ENCODE measurements at regions not wholly inside any gene's neighbourhood (a gene's known extent, or its start where the extent isn't known, plus 50 kb on each side); places are given as distances from the start of the nearest gene placed in this dataset.

DNA sequence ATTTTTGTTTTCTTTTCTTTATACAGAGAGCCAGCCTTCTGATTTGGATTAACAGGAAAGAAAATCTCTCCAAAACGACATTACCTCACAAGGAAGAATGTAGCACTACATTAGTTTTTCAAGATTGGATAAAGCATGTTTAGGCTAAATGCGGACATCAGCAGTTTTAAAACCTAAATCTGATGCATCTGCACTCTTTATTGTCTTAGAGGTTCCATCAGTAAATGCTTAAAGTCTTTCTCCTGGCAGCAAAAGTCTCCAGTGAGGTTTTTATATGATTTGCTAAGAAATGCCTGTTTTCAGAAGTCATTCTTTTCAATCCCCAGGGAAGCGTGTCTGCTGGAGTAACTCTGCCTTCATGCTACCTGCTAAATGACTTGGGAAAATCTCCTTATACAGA lies 912.9 kb upstream of the INTU start:
- DNase-seq: no peak

DNA sequence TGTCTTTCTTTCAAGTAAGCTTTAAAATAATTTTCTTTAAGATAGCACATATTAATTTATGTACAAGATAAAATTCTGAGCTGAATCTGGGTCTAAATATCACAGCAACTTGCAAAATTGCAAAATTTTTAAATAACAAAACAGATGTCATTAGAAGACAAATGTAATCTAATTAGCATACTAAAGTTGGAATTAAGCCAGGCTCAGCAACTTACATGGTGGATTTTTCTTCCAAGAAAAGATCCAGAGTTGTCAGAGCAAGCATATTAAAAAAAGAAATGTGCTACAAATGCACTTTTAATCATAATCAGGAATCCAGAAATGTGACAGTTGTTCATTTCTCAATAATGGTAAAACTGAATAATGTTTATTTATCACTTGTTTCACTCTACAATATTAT lies 906.9 kb upstream of the INTU start:
- DNase-seq: no peak

DNA sequence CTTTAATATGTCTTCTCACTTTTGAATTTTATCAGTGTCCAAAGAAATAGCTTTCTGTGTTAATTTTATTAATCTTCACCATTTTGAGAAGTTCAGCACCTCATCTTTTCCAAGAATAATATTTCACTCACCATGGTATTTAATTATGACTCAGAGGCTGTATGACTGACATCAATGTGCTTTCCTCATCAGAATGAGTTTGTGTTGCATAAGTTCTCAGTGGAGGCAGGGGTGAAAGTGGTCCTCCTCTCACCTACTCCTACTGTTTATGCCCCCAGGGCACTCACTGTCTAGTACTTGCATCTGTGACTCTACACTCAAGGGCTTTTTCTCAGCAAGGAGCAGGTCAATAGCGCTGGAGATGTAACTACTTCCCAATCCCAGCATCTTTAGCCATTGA lies 905.3 kb upstream of the INTU start:
- no peak for DNase-seq

DNA sequence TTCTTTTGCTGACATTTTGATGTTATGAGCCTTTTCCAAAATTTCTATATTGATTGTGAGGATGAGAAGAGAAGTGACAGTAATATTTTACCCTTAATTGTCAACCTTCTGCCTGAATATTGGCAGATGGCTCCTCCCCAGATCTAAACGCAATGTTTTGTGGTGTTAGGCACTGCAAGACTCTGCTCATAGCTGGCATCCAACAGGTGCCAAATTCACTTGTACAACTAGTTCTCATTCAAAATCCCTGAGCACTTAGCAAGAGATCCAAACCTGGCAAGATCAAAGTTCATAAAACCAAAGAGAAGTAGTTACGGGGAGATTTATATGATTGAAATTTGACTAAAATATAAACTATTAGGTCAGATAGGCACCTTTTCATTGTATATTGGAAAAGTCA lies 901.7 kb upstream of the INTU start:
- DNase-seq: no peak

DNA sequence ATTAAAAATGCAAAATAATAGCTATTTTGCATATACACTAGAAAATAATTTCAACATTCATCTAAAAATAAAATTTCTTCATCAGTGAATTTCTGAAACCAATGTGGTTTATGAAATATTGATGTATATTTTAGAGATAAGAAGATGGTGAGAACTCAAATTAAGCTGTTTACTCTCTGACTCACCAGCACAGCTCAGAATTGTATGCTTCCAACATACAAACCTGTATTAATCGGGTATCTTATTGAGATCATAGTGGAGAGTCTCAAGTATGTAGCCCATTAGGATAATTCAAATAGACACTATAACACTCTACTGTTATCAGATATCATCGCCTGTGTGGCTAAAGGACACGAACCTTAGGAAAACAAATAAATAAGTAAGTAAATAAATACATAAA lies 899.5 kb upstream of the INTU start:
- DNase-seq: no peak

DNA sequence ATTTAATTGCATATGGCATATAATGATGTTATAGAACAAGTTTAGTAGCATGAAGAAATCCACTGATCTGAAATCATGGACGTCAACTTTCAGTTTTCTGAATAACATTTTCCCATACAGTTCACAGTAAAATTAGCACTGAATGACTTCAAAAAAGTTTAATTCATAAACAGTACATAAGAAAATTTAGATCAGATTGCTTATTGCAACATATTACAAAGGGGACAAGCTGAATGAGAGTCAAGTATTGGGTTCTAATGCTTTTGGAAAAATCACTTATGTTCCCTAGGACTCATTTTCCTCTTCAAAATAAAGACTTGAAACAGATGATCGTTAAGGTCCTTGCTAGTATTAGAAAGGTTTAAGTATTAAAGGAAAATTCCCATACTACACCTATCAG lies 898.3 kb upstream of the INTU start:
- peak in 1 of 2 experiments; percentile 4 for DNase-seq

DNA sequence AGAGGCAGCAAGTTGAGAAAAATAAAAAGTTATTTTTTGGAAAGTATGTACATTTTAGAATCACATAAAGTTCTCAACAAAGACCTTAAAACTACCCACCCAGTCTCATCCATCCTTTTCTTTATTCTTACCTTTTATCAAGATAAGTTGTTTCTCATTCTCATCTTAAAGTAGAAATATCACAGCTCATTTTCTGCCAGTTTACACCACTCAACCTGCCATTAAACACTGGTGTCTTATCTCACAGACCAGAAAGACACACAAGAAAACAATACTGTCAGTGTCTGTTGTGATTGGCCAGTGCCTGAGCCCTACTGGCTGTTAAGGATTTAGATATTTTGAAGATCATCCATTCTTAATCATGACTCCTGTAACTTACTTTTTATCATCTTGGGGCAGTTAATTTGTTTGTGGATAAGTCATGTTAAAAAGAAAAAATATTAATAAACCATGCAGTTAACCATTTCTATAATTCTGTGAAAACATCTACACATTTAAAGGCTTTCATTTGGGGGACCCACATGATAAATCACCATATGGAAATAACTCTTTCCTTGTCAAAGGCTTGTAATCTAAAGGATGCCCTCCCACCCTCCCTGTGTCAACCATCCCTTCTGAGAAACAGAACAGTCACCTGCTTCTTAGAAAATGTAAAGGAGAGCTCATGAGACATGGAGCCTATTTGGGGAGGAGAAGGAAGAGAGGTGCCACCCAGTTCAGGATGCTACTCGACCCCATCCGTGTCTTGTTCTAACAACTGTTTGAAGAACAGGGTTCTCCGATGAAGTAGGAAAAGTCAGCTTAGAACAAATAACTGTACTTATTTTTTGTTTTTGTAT lies 897.2 kb upstream of the INTU start:
- DNase-seq: no peak

DNA sequence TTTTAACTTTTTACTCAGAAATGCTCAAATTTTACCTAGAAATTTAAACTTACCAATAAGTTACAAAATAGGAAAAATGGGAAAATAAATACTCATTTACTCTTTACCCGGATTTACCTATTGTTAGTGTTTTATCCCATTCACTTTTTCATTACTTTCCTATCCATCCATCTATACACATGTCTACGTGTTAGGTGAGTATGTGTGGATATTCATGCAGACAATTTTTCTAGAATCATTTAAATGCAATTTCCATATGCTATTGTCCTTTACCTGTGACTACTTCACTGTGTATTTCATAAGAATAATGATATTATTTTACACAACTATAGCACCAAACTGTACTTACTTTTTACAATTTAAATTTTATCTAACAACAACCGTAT lies 896.6 kb upstream of the INTU start:
- no peak for DNase-seq

DNA sequence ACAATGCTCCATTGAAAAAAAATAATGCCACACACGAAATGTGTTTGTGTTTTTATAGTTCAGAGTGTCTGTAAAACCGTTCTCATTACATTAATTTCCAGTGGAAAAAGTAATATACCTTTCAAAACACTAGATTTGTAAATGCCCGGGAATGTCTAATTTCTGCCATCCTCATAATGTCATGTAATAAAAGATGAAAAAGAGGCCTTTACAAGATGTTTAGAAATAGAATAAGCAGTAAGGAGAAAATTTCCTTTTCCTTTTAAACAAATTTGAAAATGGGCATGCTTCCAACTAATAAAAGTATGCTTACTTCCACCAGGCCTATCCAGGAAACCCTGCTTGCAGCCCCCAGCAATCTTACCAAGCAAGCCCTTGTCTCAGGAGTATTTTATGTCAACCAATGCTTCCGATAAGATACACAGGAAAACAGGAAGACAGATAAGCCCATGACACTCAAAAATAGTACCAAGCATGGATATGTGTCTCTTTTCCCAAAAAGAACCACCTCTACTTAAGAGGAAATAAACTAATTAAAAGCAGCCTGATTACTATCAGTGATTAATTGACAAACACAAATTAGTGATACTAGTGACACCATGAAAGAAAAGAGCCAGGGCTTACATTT lies 894.7 kb upstream of the INTU start:
- no peak for DNase-seq

DNA sequence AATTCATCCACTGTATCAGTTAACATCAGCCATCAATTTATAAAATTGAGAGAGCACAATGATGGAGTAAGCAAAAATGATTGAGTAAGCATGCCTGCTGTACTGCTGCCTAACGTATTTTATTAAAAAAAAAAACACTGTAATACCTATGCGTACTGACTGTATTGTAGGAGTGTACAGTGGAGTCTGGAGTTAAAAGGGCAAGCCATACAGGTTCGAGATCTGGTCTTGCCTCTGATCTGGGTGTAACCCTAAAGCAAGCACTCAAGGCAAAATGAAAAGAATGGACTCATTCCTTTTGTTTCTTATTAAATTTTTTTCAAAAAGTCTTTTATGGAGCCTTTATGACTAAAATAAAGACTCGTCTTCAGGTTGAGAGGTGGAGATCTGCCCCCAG lies 894.2 kb upstream of the INTU start:
- DNase-seq: no peak

DNA sequence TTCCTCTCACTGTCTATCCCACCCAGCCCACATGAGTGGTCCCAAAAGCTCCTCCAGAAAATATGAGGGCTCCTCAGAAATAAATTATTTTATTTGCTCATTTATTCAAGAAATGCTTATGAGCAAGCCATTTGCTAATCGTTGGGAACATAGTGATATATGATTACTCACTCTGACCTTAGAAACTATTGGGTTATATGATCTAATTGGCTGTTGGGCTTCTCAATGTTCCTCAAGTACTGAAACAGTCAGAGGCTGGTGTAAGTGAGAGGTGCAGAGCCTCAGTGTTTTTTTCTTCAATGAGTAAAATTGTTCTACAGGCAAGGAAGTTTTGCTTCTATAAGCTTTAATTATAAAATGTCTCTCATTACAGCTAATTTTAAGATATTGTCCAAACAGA lies 893.8 kb upstream of the INTU start:
- no peak for DNase-seq

DNA sequence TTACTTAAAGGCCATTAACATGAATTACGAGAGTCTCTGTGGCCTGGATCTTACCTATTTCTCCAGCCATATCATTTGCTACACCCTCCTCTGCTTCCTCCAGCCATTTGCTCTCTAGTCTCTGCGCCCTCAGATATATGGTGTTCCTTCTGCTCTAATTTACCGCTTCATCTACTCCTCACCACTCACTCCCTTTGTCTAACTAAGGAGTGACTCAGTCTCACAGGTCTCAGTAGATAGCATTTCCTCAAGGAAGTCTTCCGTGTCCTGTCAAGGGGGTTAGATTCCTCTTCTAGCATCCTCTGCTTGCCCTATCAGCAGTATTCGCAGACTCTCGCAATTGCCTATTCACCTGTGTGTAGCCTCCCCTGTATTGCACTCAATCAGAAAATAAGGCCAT lies 892.1 kb upstream of the INTU start:
- DNase-seq: no peak

DNA sequence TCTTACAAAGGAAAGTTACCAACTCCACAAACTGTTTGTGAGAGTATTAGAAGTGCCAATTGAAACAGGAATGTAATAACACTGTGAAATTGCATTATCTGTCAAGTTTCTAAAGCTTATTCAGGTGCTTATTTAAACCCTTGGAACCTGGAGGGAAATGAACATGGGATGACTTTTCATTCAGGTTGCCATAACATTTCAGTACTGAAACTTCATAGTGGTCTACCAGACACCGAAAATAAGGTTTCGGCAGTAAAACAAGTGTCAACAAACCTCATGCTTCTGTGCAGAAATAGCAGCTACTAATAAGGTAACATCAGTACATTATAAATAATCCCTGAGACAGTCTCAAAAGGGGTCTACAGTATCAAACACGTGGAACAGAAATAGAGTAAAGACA lies 890.7 kb upstream of the INTU start:
- DNase-seq: no peak

DNA sequence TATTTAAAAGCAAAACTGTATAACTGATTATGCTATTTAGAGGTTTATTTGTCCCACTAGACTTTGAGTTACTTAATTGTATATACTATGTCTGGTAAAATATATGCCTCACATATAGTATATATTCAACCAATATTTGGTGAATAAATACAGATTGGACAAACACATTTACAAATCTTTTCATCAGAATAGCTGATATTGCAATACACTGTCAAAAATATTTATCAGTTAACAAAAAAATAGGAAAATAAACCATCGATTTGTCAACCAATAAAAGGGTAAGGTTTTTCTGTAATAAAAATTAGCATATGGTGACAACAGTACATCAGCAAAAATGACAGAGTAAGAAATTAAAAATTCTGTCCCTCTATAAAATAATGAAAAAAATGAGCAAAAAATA lies 889.9 kb upstream of the INTU start:
- no peak for DNase-seq

DNA sequence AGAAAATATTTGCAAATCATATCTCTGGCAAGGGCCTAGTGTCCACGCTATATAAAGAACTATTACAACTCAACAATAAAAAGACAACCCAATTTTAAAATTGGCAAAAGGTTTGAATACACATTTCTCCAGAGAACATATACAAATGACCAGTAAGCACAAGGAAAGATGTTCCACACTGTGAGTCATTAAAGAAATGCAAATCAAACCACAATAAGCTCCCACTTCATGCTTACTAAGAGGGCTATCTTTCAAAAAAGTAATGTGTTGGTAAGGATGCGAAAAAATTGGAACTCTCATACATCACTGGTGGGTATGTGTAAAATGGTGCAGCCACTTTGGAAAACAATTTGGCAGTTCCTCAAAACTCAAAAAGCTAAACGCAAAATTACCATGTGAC lies 884.0 kb upstream of the INTU start:
- no peak for DNase-seq

DNA sequence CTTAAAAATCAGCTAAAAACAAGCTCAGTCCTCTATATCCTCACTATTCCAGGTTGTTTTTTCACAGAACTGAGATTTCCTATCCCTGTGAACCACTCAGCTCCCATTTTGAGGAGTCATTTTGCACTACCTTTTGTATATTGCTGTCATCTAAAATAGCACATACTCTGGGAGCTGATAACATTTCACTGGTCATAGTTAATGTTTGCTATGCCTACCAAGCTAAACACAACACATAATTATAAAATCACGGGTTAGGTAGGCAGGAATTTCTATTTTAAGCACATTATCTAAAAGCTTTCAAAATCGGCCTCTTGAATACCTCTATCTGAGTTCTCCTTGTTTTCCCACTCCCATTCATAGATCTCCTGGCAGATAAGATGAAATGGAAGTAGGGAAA lies 882.0 kb upstream of the INTU start:
- DNase-seq: no peak

DNA sequence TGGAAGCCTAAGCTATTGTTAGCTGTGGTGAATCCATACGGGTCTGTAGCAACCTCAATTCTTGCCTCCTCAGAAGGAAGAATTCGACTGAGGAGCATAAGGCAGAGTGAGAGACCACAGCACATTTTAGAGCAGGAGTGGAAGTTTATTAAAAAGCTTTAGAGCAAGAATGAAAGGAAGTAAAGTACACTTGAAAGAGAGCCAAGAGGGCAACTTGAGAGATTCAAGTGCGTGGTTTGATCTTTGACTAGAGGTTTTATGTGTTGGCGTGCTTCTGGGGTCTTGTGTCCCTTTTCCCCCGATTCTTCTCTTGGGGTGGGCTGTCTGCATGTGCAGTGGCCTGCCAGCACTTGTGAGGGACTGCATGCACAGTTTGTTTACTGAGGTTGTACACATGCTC lies 880.6 kb upstream of the INTU start:
- DNase-seq: no peak

DNA sequence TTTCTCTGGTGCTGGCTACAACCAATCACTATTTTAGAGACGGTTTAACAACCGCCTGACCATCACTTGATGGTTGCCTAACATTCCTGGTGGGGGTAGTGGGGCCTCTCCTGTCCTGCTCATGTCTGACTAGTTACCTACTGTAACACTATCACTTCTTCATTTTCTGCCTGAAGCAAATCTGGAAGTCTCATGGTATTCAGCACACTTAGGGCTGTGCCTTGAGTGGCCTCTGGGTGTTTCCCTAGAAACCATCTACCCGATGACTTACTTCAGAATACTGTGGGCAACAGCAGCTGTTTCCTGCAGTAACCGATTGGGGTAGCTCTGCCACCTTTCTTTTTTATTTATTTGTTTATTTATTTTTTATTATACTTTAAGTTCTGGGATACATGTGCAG lies 880.1 kb upstream of the INTU start:
- no peak for DNase-seq

DNA sequence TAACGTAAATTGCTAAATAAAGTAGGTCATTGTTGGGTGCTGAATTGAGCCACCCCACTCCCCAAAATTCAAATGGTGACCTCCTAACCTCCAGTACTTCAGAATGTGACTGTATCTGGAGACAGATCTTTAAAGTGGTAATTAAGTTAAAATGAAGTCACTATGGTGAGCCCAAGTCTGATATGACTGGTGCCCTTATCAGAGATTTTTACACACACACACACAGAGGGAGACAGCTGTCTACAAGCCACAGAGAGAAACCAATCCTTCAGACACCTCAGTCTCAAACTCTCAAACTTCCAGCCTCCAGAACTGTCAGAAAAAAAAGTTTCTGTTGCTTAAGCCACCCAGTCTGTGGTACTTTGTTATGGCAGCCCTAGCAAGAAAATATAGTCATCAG lies 879.2 kb upstream of the INTU start:
- DNase-seq: no peak

DNA sequence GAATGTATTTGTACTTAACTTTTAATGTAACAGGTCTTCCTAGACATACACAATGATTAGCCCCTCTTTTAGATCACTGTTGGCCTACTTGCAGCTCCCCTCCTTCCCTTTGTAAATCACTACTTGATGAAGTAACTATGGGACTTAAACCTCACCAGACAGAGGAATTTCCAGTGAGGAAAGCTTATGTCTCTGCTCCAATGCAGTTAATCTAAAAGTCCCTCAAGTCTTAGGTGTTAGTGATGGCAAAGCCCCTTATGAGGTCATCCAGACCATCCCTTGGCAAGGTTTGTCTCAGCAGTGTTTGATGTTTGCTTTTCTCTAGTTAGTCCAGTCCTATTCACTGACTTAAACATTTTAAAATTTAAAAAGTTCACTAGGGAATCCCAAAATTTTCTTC lies 877.3 kb upstream of the INTU start:
- DNase-seq: no peak

DNA sequence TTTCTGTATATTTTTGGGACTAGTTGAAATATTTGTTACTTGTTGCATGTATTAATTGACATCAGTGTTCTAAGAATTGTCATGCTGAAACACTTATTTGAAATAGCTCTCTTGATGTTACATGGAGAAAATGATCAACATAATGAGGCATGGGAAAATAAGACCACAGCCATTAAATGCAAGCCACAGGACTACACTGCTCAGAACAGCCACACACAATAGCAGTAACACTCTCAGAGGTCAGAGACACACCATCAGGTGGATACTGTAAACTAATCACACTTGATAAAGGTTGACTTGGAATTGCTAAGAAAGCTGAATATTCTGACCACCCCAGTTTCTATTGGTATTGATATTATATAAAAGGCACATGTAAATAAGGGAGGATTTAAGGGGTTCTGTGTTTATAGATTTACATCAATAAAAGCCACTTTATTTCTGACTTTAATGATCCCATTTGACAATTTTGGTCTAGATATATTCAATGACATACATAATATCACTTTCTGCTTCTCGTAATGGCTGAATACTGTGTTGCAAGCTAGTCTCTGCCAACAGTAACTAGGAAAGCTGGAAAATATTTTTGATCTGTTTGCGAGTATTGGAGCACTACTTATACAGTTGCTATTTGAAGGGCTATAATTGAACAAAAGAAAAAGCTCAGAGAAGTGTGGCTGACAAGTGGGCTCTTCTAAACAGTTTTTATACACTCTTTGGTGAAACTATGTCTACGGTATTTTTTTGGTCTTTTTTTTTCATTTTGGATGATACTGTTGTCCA lies 876.5 kb upstream of the INTU start:
- no peak for DNase-seq

DNA sequence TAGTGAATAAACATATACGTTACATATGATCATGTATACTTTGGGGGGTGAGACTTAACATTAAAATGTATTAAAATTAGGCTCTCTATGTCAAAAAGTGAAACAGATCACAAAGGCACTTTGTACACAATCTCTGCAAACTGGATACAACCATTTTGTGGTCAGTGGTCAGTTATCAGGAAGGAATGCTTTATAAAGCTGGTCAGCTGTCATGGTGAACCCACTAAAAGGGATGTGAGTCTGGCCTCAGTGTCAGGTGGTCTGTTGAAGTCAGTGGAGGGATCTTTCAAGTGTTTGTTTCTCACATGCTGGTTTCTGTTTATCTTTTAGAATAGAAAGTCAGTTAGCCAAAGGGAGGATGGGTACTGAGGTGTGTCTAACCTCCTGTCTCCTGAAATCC lies 875.5 kb upstream of the INTU start:
- DNase-seq: no peak

DNA sequence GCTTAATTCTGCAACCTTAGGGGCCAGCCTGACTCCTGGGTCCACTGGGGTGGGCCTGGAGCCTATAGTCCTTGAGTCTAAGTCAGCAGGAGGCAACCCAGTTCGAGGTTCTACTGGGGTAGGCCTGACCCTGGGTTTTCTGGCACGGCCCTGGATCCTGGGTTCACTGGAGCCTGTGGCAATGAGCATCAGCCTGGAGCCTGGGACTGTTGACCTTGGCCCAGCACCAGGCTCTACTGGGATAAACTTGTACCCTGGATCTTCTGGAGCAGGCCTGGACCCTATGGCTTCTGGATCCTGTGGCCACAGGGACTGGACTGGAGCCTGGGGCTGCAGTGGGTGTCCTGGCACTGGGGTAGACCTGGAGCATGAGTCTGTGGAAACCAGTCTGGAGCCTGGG lies 874.3 kb upstream of the INTU start:
- no peak for DNase-seq

DNA sequence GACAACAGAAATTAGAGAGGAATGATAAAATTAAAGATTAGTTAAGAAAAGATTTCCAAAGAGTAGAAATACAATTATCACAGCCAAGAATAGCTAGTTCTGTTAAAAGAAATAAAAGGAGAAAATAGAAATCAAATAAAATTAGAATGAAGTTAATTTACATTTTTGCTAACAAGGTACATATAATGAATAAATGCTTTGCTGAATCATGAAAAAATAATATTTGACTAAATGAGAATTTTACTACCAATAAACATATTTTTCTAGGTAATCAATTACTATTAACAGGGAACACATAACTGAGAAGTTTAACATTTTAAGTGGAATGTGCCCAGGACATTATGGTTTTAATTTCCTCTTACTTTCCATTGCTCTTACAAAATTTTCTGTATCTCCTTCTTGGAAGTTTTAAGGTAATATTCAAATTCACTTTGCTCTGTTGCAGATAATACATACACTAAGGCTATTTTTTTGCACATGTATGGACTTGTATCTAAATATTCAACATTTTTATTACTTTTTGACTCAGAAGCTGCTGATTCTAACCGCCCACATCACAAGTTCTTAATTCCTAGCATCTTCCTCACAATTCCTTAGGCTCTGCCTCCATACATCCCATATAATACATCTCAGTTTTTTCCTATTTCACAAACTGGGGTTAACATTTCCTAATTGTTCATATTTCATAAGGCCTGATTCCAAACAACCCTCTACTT lies 870.7 kb upstream of the INTU start:
- DNase-seq: no peak
